ENCODE measurements at regions not wholly inside any gene's neighbourhood (a gene's known extent, or its start where the extent isn't known, plus 50 kb on each side); places are given as distances from the start of the nearest gene placed in this dataset.

DNA sequence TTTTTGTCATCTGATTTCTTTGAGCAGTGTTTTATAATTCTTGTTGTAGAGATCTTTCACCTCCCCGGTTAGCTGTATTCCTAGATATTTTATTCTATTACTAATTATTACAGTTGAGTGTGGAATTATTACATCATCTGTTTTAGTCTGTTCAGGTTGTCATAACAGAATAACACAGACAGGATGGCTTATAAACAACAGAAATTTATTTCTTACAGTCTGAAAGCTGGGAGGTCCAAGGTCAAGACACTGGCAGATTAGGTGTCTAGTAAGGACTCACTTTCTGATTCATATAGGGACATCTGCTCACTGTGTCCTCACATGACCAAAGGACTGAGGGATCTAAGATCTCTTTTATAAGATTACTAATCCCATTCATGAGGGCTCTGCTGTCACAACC lies 121.3 kb upstream of the THBS1 start:
- TF ChIP-seq, protein P1, sequence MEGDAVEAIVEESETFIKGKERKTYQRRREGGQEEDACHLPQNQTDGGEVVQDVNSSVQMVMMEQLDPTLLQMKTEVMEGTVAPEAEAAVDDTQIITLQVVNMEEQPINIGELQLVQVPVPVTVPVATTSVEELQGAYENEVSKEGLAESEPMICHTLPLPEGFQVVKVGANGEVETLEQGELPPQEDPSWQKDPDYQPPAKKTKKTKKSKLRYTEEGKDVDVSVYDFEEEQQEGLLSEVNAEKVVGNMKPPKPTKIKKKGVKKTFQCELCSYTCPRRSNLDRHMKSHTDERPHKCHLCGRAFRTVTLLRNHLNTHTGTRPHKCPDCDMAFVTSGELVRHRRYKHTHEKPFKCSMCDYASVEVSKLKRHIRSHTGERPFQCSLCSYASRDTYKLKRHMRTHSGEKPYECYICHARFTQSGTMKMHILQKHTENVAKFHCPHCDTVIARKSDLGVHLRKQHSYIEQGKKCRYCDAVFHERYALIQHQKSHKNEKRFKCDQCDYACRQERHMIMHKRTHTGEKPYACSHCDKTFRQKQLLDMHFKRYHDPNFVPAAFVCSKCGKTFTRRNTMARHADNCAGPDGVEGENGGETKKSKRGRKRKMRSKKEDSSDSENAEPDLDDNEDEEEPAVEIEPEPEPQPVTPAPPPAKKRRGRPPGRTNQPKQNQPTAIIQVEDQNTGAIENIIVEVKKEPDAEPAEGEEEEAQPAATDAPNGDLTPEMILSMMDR (IDR thresholded peaks at IDR 0.05): no peak
- TF ChIP-seq, protein P2, sequence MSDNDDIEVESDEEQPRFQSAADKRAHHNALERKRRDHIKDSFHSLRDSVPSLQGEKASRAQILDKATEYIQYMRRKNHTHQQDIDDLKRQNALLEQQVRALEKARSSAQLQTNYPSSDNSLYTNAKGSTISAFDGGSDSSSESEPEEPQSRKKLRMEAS (CRISPR knock-in tag; IDR thresholded peaks at IDR 0.05): no peak
- TF ChIP-seq, protein P3, sequence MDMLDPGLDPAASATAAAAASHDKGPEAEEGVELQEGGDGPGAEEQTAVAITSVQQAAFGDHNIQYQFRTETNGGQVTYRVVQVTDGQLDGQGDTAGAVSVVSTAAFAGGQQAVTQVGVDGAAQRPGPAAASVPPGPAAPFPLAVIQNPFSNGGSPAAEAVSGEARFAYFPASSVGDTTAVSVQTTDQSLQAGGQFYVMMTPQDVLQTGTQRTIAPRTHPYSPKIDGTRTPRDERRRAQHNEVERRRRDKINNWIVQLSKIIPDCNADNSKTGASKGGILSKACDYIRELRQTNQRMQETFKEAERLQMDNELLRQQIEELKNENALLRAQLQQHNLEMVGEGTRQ (CRISPR knock-in tag; IDR thresholded peaks at IDR 0.05): no peak
- TF ChIP-seq IRF2 (CRISPR knock-in tag; IDR thresholded peaks at IDR 0.05; ENCODE audit: borderline replicate concordance, low read depth): no peak
